CD14-positive monocyte (primary cell): ENCODE measurements at regions not wholly inside any gene's neighbourhood (a gene's known extent, or its start where the extent isn't known, plus 50 kb on each side); places are given as distances from the start of the nearest gene placed in this dataset.

ENCODE experiments used
- DNase-seq, 3 donors: peaks; one replicate each; pipeline ENCODE4 v3.0.0-alpha.2; 2011 to 2022
- H2AFZ ChIP-seq: 2 replicates; pipeline ENCODE4 v1.6.0; 2012; ENCODE audit warnings: mild to moderate bottlenecking, low read depth, low read length, inconsistent platforms; ENCODE audit not compliant: insufficient read depth, poor library complexity, severe bottlenecking
- H3K27ac ChIP-seq, 2 donors: 1 replicate in 1 of 2; 2 replicates in 1 of 2; pipeline ENCODE4 v1.5.1; 2012 to 2013; ENCODE audit warnings: low read length in 2 of 2, control low read depth in 1 of 2, inconsistent platforms in 1 of 2, low read depth in 1 of 2, mild to moderate bottlenecking in 1 of 2
- H3K27me3 ChIP-seq, 2 donors: one replicate each; pipeline versions ENCODE4 v1.6.0 to v1.6.1; 2011 to 2013; ENCODE audit warnings: low read length in 2 of 2; ENCODE audit not compliant: control insufficient read depth in 2 of 2, insufficient read depth in 2 of 2
- H3K36me3 ChIP-seq, 2 donors: replicated peaks in 1 of 2; 1 replicate in 1 of 2; 2 replicates in 1 of 2; pipeline versions ENCODE4 v1.5.1 to v1.6.1; 2012 to 2013; ENCODE audit warnings: low read length in 2 of 2, control low read depth in 1 of 2, inconsistent platforms in 1 of 2, mild to moderate bottlenecking in 1 of 2; ENCODE audit not compliant: insufficient read depth in 2 of 2, control insufficient read depth in 1 of 2
- H3K4me1 ChIP-seq, 2 donors: 1 replicate in 1 of 2; 2 replicates in 1 of 2; pipeline versions ENCODE4 v1.5.1 to v1.6.1; 2012 to 2013; ENCODE audit warnings: low read length in 2 of 2, control low read depth in 1 of 2, inconsistent platforms in 1 of 2, mild to moderate bottlenecking in 1 of 2, moderate library complexity in 1 of 2; ENCODE audit not compliant: insufficient read depth in 2 of 2, control insufficient read depth in 1 of 2
- H3K4me2 ChIP-seq: replicated peaks from 2 replicates; pipeline ENCODE3; 2012; ENCODE audit warnings: low read length, moderate library complexity, mild to moderate bottlenecking; ENCODE audit not compliant: poor library complexity, severe bottlenecking; ENCODE audit errors: extremely low read depth
- H3K4me3 ChIP-seq, 3 experiments: fragments of 200-600 bp in 1 of 3; sonication (generic) in 1 of 3; replicated peaks in 1 of 3; 1 replicate in 2 of 3; 2 replicates in 1 of 3; pipeline ENCODE4 v1.5.1; 2011 to 2013; ENCODE audit warnings: low read length in 3 of 3, mild to moderate bottlenecking in 3 of 3, control low read depth in 2 of 3, low read depth in 2 of 3, inconsistent platforms in 1 of 3, moderate library complexity in 1 of 3
- H3K79me2 ChIP-seq: 2 replicates; pipeline ENCODE4 v1.6.0; 2012; ENCODE audit warnings: mild to moderate bottlenecking, control low read depth, inconsistent platforms, low read length, moderate library complexity; ENCODE audit not compliant: insufficient read depth
- H3K9ac ChIP-seq: 2 replicates; pipeline ENCODE4 v1.6.0; 2017; ENCODE audit warnings: low read length, mild to moderate bottlenecking; ENCODE audit not compliant: insufficient read depth, poor library complexity, severe bottlenecking
- H3K9me3 ChIP-seq, 2 donors: replicated peaks in 1 of 2; 1 replicate in 1 of 2; 2 replicates in 1 of 2; pipeline versions ENCODE4 v1.5.1 to v1.6.1; 2012 to 2013; ENCODE audit warnings: low read length in 2 of 2, control low read depth in 1 of 2; ENCODE audit not compliant: control insufficient read depth in 1 of 2, insufficient read depth in 1 of 2
- H4K20me1 ChIP-seq: 2 replicates; pipeline ENCODE4 v1.6.0; 2012; ENCODE audit warnings: mild to moderate bottlenecking, low read length, control low read depth, moderate library complexity; ENCODE audit not compliant: insufficient read depth
- H3K27ac Mint-ChIP-seq, 7 donors: one replicate each; pipeline ENCODE4 v1.8.0; 2020; ENCODE audit warnings: mild to moderate bottlenecking in 7 of 7, mixed read lengths in 7 of 7, moderate library complexity in 6 of 7, inconsistent platforms in 2 of 7
- H3K27me3 Mint-ChIP-seq, 3 donors: one replicate each; pipeline ENCODE4 v1.8.0; 2021 to 2022; ENCODE audit warnings: low read depth in 3 of 3, mild to moderate bottlenecking in 3 of 3, mixed read lengths in 3 of 3, moderate library complexity in 3 of 3, inconsistent platforms in 1 of 3
- H3K36me3 Mint-ChIP-seq, 2 donors: one replicate each; pipeline ENCODE4 v1.8.0; 2020; ENCODE audit warnings: mixed read lengths in 2 of 2, inconsistent platforms in 1 of 2, mild to moderate bottlenecking in 1 of 2
- H3K4me1 Mint-ChIP-seq: one replicate; pipeline ENCODE4 v1.8.0; 2020; ENCODE audit warnings: mild to moderate bottlenecking, mixed read lengths
- H3K4me3 Mint-ChIP-seq, 2 donors: one replicate each; pipeline ENCODE4 v1.8.0; 2020; ENCODE audit warnings: mild to moderate bottlenecking in 2 of 2, mixed read lengths in 2 of 2, moderate library complexity in 1 of 2
- H3K9me3 Mint-ChIP-seq, 7 donors: one replicate each; pipeline ENCODE4 v1.8.0; 2020 to 2022; ENCODE audit warnings: mixed read lengths in 7 of 7, mild to moderate bottlenecking in 6 of 7, moderate library complexity in 6 of 7, inconsistent platforms in 2 of 7
- CTCF ChIP-seq: fragments of 200-600 bp; IDR thresholded peaks from one replicate; pipeline ENCODE4 v1.8.0; 2022; ENCODE audit warnings: antibody characterized with exemption, mild to moderate bottlenecking
- WGBS: methylation state at CpG from one replicate; pipeline ENCODE4 v1.1.5; 2013; ENCODE audit warnings: missing lambda C conversion rate; ENCODE audit not compliant: insufficient coverage; 5-methylcytosine and 5-hydroxymethylcytosine counted together
- intact Hi-C, 2 donors: fragments of 100-400 bp; cut with micrococcal nuclease; formaldehyde crosslinking; loops; one replicate each; pipeline versions ENCODE4 v1.15.0 to v1.15.1; 2023

GRCh38 chr2:183998797-183999190, 599.5 kb upstream of the ZNF804A start:
- H3K4me3 ChIP-seq = no peak overlapping the region
- H4K20me1 ChIP-seq = no peaks in the 10 kb centered on the region
- no CpG with 5 or more reads among the region's 1 CpG for WGBS
- no peak overlapping the region for H3K27ac ChIP-seq
- intact Hi-C loops = no loop called here
- no peak overlapping the region for H2AFZ ChIP-seq
- no peak for DNase-seq
- no peaks in the 10 kb centered on the region for H3K4me1 Mint-ChIP-seq
- H3K27me3 ChIP-seq = no peaks in the 10 kb centered on the region
- no peaks in the 10 kb centered on the region for H3K79me2 ChIP-seq
- H3K36me3 ChIP-seq = no peaks in the 10 kb centered on the region
- H3K9me3 Mint-ChIP-seq = peaks cover 0 to 8% (median 3%) of the 10 kb centered on the region in 7 donors
- H3K4me2 ChIP-seq = no peak overlapping the region
- peaks cover 4 to 12% of the 10 kb centered on the region in 2 donors for H3K9me3 ChIP-seq
- no peaks in the 10 kb centered on the region for H3K36me3 Mint-ChIP-seq
- no peak for TF ChIP-seq CTCF
- H3K9ac ChIP-seq = no peak overlapping the region
- H3K4me1 ChIP-seq = no peaks in the 10 kb centered on the region
- no peaks in the 10 kb centered on the region for H3K27me3 Mint-ChIP-seq
- H3K4me3 Mint-ChIP-seq = no peak overlapping the region
- H3K27ac Mint-ChIP-seq = no peak overlapping the region

GRCh38 chr2:184004289-184004947, 593.9 kb upstream of the ZNF804A start:
- DNase-seq = no peak
- H3K9me3 ChIP-seq = peaks cover 0 to 5% of the 10 kb centered on the region in 2 donors
- WGBS = no CpG with 5 or more reads among the region's 1 CpG
- Mint-ChIP-seq H3K4me1 (no peaks in the 10 kb centered on the region), H3K27ac (no peak overlapping the region), H3K9me3 (peaks cover 0 to 4% (median 2%) of the 10 kb centered on the region in 7 donors), H3K4me3 (no peak overlapping the region), H3K36me3 (no peaks in the 10 kb centered on the region), H3K27me3 (no peaks in the 10 kb centered on the region)
- no peak overlapping the region for H3K27ac ChIP-seq
- H3K4me2 ChIP-seq = no peak overlapping the region
- H3K4me1 ChIP-seq = no peaks in the 10 kb centered on the region
- no peaks in the 10 kb centered on the region for H4K20me1 ChIP-seq
- intact Hi-C loops = no loop called here
- H2AFZ ChIP-seq = no peak overlapping the region
- no peak for TF ChIP-seq CTCF
- H3K27me3 ChIP-seq = no peaks in the 10 kb centered on the region
- H3K79me2 ChIP-seq = no peaks in the 10 kb centered on the region
- no peaks in the 10 kb centered on the region for H3K36me3 ChIP-seq
- no peak overlapping the region for H3K4me3 ChIP-seq
- H3K9ac ChIP-seq = no peak overlapping the region
